Liver (tissue), 8 donors: ENCODE measurements at regions not wholly inside any gene's neighbourhood (a gene's known extent, or its start where the extent isn't known, plus 50 kb on each side); places are given as distances from the start of the nearest gene placed in this dataset.

ENCODE experiments used
- DNase-seq: peaks from one replicate; pipeline ENCODE4 v3.0.0-alpha.2; 2017; ENCODE audit warnings: low spot score
- H3K27ac ChIP-seq, 2 donors: one replicate each; pipeline ENCODE4 v1.7.0; 2013; ENCODE audit warnings: inconsistent platforms in 2 of 2, low read length in 2 of 2, control low read depth in 1 of 2, low read depth in 1 of 2, mild to moderate bottlenecking in 1 of 2
- H3K27me3 ChIP-seq, 4 donors: one replicate each; pipeline versions ENCODE4 v1.6.1 to v1.7.0; 2013; ENCODE audit warnings: low read length in 3 of 4, inconsistent platforms in 1 of 4, mild to moderate bottlenecking in 1 of 4, moderate library complexity in 1 of 4; ENCODE audit not compliant: control insufficient read depth in 4 of 4, insufficient read depth in 4 of 4
- H3K36me3 ChIP-seq, 4 donors: one replicate each; pipeline versions ENCODE4 v1.6.1 to v1.7.0; 2013; ENCODE audit warnings: low read length in 3 of 4, mild to moderate bottlenecking in 3 of 4, low read depth in 1 of 4, moderate library complexity in 1 of 4; ENCODE audit not compliant: control insufficient read depth in 4 of 4, insufficient read depth in 3 of 4
- H3K4me1 ChIP-seq, 4 donors: one replicate each; pipeline versions ENCODE4 v1.6.1 to v1.7.0; 2013; ENCODE audit warnings: low read length in 3 of 4, mild to moderate bottlenecking in 3 of 4, moderate library complexity in 1 of 4; ENCODE audit not compliant: control insufficient read depth in 4 of 4, insufficient read depth in 4 of 4
- H3K4me3 ChIP-seq, 3 donors: one replicate each; pipeline versions ENCODE4 v1.6.1 to v1.7.0; 2013; ENCODE audit warnings: low read length in 3 of 3, control low read depth in 1 of 3, low read depth in 1 of 3, mild to moderate bottlenecking in 1 of 3
- H3K9ac ChIP-seq, 2 donors: one replicate each; pipeline ENCODE4 v1.7.0; 2013; ENCODE audit warnings: low read length in 2 of 2, mild to moderate bottlenecking in 2 of 2, moderate library complexity in 2 of 2, control low read depth in 1 of 2, low read depth in 1 of 2
- H3K9me3 ChIP-seq, 4 donors: one replicate each; pipeline versions ENCODE4 v1.6.1 to v1.7.0; 2013; ENCODE audit warnings: low read length in 3 of 4; ENCODE audit not compliant: control insufficient read depth in 4 of 4
- EGR1 ChIP-seq, 2 donors: IDR thresholded peaks; 2 replicates each; pipeline ENCODE4 v1.6.1; 2016 to 2018; ENCODE audit warnings: antibody characterized with exemption in 2 of 2, low read depth in 2 of 2
- FOXA1 ChIP-seq: IDR thresholded peaks from 2 replicates; pipeline ENCODE4 v1.6.1; 2016; ENCODE audit warnings: antibody characterized with exemption
- FOXA2 ChIP-seq: IDR thresholded peaks from 2 replicates; pipeline ENCODE4 v1.6.1; 2016; ENCODE audit warnings: antibody characterized with exemption
- GABPA ChIP-seq, 2 donors: IDR thresholded peaks in 1 of 2; conservative IDR thresholded peaks in 1 of 2; 2 replicates each; pipeline ENCODE4 v1.6.1; 2016; ENCODE audit warnings: antibody characterized with exemption in 2 of 2, mild to moderate bottlenecking in 1 of 2, moderate library complexity in 1 of 2
- HNF4A ChIP-seq, 2 donors: conservative IDR thresholded peaks; 2 replicates each; pipeline ENCODE4 v1.6.1; 2016; ENCODE audit warnings: antibody characterized with exemption in 2 of 2, mild to moderate bottlenecking in 2 of 2
- HNF4G ChIP-seq: IDR thresholded peaks from 2 replicates; pipeline ENCODE4 v1.6.1; 2016; ENCODE audit warnings: antibody characterized with exemption
- JUND ChIP-seq, 2 donors: IDR thresholded peaks; 2 replicates each; pipeline ENCODE4 v1.6.1; 2016; ENCODE audit warnings: antibody characterized with exemption in 2 of 2
- RAD21 ChIP-seq, 2 donors: IDR thresholded peaks; 2 replicates each; pipeline ENCODE4 v1.6.1; 2016; ENCODE audit warnings: antibody characterized with exemption in 2 of 2, mild to moderate bottlenecking in 2 of 2
- RXRA ChIP-seq, 2 donors: IDR thresholded peaks; 2 replicates each; pipeline ENCODE4 v1.6.1; 2017 to 2018; ENCODE audit warnings: antibody characterized with exemption in 2 of 2, mild to moderate bottlenecking in 1 of 2
- YY1 ChIP-seq: IDR thresholded peaks from 2 replicates; pipeline ENCODE4 v1.6.1; 2016; ENCODE audit warnings: antibody characterized with exemption, mild to moderate bottlenecking
- WGBS: extraction: QIAGEN DNeasy Blood & Tissue Kit; methylation state at CpG from one replicate; pipeline ENCODE4 v1.1.7; 2013; 5-methylcytosine and 5-hydroxymethylcytosine counted together
- TF ChIP-seq, protein P1 (sequence below): IDR thresholded peaks from 2 replicates; pipeline ENCODE4 v1.6.1; 2016; ENCODE audit warnings: antibody characterized with exemption
- TF ChIP-seq, protein P2 (sequence below): IDR thresholded peaks from 2 replicates; pipeline ENCODE4 v1.6.1; 2016; ENCODE audit warnings: antibody characterized with exemption, mild to moderate bottlenecking
- TF ChIP-seq, protein P3 (sequence below): IDR thresholded peaks from 2 replicates; pipeline ENCODE4 v1.6.1; 2016; ENCODE audit warnings: antibody characterized with exemption
- TF ChIP-seq, protein P4 (sequence below): fragments of 150-350 bp; IDR thresholded peaks from 2 replicates; pipeline ENCODE4 v1.5.1; 2017; ENCODE audit warnings: improper control_type of control experiment, low read depth, low read length; ENCODE audit not compliant: missing input control
- donor health status: healthy.
- donor health status: healthy.
- donor health status: healthy.
- donor health status: healthy.
- donor health status: healthy.

DNA sequence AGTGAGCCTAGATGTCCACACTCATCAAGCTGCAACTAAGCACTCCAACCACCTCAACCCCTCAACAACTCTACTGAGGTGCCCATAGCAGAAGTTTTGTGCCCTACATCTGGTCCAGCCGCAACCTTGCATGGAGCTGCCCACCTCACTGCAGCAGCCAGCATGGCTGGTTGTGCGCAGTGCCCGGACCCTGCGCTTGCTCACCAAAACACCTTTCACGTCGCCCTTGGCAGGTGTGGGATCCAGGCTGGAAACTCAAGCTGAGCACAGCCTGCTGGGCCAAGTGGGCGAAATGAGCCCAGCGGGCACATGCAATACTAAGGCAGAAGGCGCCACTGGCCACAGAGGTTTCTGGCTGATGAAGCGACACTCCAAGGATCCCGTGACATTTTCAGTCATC, 902.4 kb downstream of the TBC1D32 start:
- no peaks in the 10 kb centered on the region for H3K36me3 ChIP-seq
- no peaks in the 10 kb centered on the region for H3K9me3 ChIP-seq
- no peak overlapping the region for H3K4me3 ChIP-seq
- WGBS = 88% methylated on average over 11 of the region's 11 CpGs
- H3K9ac ChIP-seq = no peak overlapping the region
- TF ChIP-seq, protein P1, sequence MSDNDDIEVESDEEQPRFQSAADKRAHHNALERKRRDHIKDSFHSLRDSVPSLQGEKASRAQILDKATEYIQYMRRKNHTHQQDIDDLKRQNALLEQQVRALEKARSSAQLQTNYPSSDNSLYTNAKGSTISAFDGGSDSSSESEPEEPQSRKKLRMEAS = no peak
- TF ChIP-seq HNF4G = no peak
- TF ChIP-seq FOXA1 = no peak
- TF ChIP-seq, protein P2, sequence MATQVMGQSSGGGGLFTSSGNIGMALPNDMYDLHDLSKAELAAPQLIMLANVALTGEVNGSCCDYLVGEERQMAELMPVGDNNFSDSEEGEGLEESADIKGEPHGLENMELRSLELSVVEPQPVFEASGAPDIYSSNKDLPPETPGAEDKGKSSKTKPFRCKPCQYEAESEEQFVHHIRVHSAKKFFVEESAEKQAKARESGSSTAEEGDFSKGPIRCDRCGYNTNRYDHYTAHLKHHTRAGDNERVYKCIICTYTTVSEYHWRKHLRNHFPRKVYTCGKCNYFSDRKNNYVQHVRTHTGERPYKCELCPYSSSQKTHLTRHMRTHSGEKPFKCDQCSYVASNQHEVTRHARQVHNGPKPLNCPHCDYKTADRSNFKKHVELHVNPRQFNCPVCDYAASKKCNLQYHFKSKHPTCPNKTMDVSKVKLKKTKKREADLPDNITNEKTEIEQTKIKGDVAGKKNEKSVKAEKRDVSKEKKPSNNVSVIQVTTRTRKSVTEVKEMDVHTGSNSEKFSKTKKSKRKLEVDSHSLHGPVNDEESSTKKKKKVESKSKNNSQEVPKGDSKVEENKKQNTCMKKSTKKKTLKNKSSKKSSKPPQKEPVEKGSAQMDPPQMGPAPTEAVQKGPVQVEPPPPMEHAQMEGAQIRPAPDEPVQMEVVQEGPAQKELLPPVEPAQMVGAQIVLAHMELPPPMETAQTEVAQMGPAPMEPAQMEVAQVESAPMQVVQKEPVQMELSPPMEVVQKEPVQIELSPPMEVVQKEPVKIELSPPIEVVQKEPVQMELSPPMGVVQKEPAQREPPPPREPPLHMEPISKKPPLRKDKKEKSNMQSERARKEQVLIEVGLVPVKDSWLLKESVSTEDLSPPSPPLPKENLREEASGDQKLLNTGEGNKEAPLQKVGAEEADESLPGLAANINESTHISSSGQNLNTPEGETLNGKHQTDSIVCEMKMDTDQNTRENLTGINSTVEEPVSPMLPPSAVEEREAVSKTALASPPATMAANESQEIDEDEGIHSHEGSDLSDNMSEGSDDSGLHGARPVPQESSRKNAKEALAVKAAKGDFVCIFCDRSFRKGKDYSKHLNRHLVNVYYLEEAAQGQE = no peak
- H3K4me1 ChIP-seq = no peaks in the 10 kb centered on the region
- H3K27me3 ChIP-seq = no peaks in the 10 kb centered on the region
- no peak overlapping the region for H3K27ac ChIP-seq
- no peak for DNase-seq

DNA sequence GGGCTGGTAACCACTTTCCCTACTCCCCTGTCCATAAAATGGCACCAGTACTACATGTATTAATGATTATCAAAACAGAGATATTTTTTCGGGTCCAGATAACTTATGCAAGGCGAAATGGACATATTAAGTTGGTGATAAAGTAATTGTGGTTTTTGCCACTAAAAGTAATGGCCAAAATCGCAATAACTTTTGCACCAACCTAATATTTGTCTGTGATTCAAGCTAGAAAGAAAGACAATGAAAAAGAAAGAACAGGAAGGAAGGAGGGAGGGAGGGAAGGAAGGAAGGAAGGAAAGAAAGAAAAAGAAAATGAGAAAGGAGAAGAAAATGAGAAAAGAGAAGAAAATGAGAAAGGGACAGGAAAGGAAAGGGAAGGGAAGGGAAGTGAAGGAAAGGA, 922.9 kb downstream of the TBC1D32 start:
- Histone ChIP-seq H3K36me3 (no peaks in the 10 kb centered on the region), H3K27me3 (no peaks in the 10 kb centered on the region), H3K4me1 (no peaks in the 10 kb centered on the region), H3K27ac (no peak overlapping the region), H3K4me3 (no peak overlapping the region), H3K9me3 (no peaks in the 10 kb centered on the region), H3K9ac (no peak overlapping the region)
- no peak for TF ChIP-seq HNF4A (conservative IDR thresholded peaks at IDR 0.05)
- TF ChIP-seq, protein P2 = no peak
- no peak for TF ChIP-seq YY1
- no peak for TF ChIP-seq JUND (IDR thresholded peaks at IDR 0.05)
- TF ChIP-seq, protein P3, sequence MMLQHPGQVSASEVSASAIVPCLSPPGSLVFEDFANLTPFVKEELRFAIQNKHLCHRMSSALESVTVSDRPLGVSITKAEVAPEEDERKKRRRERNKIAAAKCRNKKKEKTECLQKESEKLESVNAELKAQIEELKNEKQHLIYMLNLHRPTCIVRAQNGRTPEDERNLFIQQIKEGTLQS = no peak
- 54% methylated on average over 3 of the region's 3 CpGs for WGBS
- DNase-seq = no peak

DNA sequence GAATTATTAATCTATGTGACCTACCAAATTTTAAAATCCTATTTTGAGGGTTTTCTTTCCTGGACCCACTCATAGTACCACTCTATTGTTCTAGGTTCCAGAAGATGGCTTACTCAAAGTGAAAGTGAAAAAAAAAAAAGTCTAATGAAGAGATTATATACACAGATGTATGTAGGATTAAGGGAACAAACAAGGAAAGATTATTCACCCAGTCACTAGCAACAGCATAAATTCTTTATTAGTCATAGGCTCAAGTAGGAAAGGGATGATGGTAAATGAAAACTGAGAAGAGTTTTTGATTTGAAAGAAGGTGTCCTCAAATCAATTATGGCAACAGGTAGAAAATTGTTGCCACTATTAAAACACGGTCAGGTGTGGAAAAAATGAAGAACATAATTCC, 923.7 kb downstream of the TBC1D32 start:
- Histone ChIP-seq H3K27me3 (no peaks in the 10 kb centered on the region), H3K36me3 (no peaks in the 10 kb centered on the region), H3K9ac (no peak overlapping the region), H3K27ac (no peak overlapping the region), H3K4me3 (no peak overlapping the region), H3K4me1 (no peaks in the 10 kb centered on the region), H3K9me3 (no peaks in the 10 kb centered on the region)
- 73% methylated on average over 1 of the region's 1 CpG for WGBS
- DNase-seq = no peak
- no peak for TF ChIP-seq EGR1 (IDR thresholded peaks at IDR 0.05; ENCODE audit: low read depth in 2 of 2)
- TF ChIP-seq FOXA2 = no peak
- no peak for TF ChIP-seq JUND (IDR thresholded peaks at IDR 0.05)
- TF ChIP-seq, protein P2 = no peak
- TF ChIP-seq RAD21 (IDR thresholded peaks at IDR 0.05) = no peak
- no peak for TF ChIP-seq YY1
- no peak for TF ChIP-seq GABPA (IDR thresholded peaks at IDR 0.05 in 1 of 2, conservative IDR thresholded peaks at IDR 0.05 in 1 of 2)
- TF ChIP-seq, protein P4, sequence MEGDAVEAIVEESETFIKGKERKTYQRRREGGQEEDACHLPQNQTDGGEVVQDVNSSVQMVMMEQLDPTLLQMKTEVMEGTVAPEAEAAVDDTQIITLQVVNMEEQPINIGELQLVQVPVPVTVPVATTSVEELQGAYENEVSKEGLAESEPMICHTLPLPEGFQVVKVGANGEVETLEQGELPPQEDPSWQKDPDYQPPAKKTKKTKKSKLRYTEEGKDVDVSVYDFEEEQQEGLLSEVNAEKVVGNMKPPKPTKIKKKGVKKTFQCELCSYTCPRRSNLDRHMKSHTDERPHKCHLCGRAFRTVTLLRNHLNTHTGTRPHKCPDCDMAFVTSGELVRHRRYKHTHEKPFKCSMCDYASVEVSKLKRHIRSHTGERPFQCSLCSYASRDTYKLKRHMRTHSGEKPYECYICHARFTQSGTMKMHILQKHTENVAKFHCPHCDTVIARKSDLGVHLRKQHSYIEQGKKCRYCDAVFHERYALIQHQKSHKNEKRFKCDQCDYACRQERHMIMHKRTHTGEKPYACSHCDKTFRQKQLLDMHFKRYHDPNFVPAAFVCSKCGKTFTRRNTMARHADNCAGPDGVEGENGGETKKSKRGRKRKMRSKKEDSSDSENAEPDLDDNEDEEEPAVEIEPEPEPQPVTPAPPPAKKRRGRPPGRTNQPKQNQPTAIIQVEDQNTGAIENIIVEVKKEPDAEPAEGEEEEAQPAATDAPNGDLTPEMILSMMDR = no peak
- TF ChIP-seq HNF4G = no peak
- TF ChIP-seq, protein P3 = no peak
- TF ChIP-seq RXRA (IDR thresholded peaks at IDR 0.05) = no peak
